ENCODE measurements at regions not wholly inside any gene's neighbourhood (a gene's known extent, or its start where the extent isn't known, plus 50 kb on each side); places are given as distances from the start of the nearest gene placed in this dataset.

DNA sequence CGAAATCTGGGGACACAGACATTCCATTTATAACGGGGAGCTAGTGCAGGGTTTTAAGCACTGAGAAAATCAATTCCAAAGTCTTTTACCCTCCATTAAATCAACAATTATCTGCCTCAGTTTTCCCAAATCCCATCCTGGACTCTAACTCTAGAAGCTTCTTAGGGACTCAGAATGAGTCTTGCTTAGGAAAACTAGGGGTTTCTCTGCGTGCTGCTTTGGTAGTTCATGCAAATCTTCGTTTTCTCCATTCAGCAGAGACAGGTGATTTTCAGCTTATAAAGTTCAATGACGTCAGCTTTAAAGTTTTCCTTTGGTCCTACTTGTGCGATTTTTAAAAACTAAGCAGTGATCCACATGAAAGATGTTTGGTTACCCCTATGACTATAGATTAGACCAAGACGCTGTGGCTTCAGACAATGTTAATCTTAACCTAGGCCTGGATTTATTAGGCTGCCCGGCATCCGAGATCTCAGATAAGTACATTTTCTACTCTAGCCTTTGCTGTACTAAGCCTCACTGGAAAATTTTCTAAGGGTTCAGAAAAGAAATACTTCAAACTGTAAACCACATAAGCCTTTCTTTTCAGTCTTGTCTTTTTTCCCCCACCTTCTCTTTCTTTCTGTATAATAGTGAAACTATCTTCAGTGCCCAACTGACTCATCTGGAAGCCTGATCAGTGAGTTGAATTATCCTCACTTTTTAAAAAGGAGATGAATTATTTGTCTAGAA, 121.4 kb upstream of the GATB start:
- TF ChIP-seq, protein P1, sequence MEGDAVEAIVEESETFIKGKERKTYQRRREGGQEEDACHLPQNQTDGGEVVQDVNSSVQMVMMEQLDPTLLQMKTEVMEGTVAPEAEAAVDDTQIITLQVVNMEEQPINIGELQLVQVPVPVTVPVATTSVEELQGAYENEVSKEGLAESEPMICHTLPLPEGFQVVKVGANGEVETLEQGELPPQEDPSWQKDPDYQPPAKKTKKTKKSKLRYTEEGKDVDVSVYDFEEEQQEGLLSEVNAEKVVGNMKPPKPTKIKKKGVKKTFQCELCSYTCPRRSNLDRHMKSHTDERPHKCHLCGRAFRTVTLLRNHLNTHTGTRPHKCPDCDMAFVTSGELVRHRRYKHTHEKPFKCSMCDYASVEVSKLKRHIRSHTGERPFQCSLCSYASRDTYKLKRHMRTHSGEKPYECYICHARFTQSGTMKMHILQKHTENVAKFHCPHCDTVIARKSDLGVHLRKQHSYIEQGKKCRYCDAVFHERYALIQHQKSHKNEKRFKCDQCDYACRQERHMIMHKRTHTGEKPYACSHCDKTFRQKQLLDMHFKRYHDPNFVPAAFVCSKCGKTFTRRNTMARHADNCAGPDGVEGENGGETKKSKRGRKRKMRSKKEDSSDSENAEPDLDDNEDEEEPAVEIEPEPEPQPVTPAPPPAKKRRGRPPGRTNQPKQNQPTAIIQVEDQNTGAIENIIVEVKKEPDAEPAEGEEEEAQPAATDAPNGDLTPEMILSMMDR (conservative IDR thresholded peaks at IDR 0.05), result no peak
- TF ChIP-seq ZFX (IDR thresholded peaks at IDR 0.05), result no peak
